ENCODE measurements at regions not wholly inside any gene's neighbourhood (a gene's known extent, or its start where the extent isn't known, plus 50 kb on each side); places are given as distances from the start of the nearest gene placed in this dataset.
A peak's percentile ranks its signal among the peaks of the same experiment; 100 is the strongest.

DNA sequence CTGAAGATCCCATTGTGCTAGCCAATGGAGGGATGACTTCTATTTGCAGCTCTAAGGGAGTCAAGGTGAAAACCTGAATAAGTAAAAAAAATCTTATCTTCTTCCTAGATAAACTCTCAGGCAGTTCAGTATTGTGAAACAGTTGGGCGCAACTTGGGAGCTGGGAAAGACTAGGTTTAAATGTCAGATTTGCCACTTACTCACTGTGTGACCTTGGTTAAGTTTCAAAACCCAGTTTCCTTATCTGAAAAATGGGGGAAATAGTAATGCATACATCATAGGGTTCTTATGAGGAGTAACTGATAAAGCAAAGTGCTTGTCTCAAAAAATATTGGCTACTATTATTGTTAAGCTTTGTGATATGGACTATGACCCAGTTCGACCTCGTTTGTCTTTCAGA is 88.8 kb downstream of the CD83 start:
- in situ Hi-C loops (cut with MboI; ENCODE audit: low pct_unique_long_range_greater_than_20kb, low sequenced_read_pairs, unreplicated experiment): loop anchor here (25.0 kb wide), 2 partner anchors 1031 to 1181 kb away; partner anchors contain the start of gene JARID2
- DNase-seq (ENCODE audit: low spot score): no peak
- TF ChIP-seq, protein P1, sequence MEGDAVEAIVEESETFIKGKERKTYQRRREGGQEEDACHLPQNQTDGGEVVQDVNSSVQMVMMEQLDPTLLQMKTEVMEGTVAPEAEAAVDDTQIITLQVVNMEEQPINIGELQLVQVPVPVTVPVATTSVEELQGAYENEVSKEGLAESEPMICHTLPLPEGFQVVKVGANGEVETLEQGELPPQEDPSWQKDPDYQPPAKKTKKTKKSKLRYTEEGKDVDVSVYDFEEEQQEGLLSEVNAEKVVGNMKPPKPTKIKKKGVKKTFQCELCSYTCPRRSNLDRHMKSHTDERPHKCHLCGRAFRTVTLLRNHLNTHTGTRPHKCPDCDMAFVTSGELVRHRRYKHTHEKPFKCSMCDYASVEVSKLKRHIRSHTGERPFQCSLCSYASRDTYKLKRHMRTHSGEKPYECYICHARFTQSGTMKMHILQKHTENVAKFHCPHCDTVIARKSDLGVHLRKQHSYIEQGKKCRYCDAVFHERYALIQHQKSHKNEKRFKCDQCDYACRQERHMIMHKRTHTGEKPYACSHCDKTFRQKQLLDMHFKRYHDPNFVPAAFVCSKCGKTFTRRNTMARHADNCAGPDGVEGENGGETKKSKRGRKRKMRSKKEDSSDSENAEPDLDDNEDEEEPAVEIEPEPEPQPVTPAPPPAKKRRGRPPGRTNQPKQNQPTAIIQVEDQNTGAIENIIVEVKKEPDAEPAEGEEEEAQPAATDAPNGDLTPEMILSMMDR (IDR thresholded peaks at IDR 0.05; ENCODE audit: extremely low read depth, insufficient read depth, missing control alignments): no peak

DNA sequence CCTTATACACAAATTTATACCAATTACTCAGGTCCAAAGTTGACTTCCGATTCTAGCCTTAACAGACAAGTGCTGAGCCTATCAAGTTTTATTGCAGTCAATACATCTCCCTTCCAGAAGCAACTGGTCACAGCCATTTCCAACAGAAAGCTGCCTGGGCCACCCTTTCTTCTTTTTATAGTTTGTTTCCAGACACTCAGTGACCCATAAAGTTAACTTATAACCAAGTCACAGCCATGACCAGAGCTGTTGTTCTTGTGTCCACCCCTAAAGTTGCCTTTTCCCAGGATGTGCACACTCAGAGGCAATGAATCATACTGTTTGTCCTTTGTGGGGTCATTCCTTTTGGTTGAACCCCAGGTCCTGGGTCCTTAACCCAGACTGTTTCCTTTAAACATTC is 89.9 kb downstream of the CD83 start:
- TF ChIP-seq, protein P1 (IDR thresholded peaks at IDR 0.05; ENCODE audit: extremely low read depth, insufficient read depth, missing control alignments): no peak
- in situ Hi-C loops (cut with MboI; ENCODE audit: low pct_unique_long_range_greater_than_20kb, low sequenced_read_pairs, unreplicated experiment): loop anchor here (25.0 kb wide), 2 partner anchors 1030 to 1180 kb away; partner anchors contain the start of gene JARID2
- DNase-seq (ENCODE audit: low spot score): no peak

DNA sequence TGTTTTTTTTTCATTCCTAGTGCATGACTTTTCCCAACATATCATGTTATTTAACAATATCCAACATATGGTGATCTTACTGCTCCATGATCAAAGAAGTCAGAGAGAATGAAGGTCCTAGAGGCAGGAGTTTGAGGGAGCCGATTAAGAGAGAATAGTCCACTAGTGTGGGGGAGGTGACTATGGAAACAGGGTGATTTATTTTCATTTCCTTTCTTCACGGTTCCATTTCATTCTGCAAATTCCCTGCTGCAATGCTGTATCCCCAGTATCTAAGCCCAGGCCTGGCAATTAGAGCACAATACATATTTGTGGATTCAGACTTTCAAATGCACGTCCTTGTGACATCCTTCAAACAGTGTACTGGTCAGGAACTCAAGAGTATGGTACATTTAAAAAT is 91.4 kb downstream of the CD83 start:
- TF ChIP-seq, protein P1 (IDR thresholded peaks at IDR 0.05; ENCODE audit: extremely low read depth, insufficient read depth, missing control alignments): no peak
- DNase-seq (ENCODE audit: low spot score): no peak
- in situ Hi-C loops (cut with MboI; ENCODE audit: low pct_unique_long_range_greater_than_20kb, low sequenced_read_pairs, unreplicated experiment): loop anchor here (25.0 kb wide), 2 partner anchors 1028 to 1178 kb away; partner anchors contain the start of gene JARID2

DNA sequence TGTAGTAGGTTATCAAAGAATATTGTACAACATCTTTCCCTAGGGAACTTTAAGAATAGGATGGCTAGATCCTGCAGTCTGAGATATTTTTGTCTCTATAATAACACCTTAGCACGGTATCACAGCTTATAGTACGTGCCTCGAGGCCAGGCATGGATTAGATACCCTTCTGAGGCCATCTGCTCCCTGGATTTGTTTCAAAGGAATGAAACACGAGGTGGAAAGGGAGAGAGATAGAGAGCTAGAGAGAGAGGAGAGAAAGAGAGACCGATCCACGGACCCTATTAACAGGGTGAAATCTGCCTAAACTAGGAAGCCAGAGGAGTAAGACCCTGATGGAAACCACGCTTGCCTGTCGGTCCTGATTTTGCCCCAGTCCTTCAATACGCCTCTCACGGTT is 92.5 kb downstream of the CD83 start:
- no peak for DNase-seq (ENCODE audit: low spot score)
- in situ Hi-C loops (cut with MboI; ENCODE audit: low pct_unique_long_range_greater_than_20kb, low sequenced_read_pairs, unreplicated experiment): loop anchor here (25.0 kb wide), 2 partner anchors 1027 to 1177 kb away; partner anchors contain the start of gene JARID2
- TF ChIP-seq, protein P1 (IDR thresholded peaks at IDR 0.05; ENCODE audit: extremely low read depth, insufficient read depth, missing control alignments): no peak

DNA sequence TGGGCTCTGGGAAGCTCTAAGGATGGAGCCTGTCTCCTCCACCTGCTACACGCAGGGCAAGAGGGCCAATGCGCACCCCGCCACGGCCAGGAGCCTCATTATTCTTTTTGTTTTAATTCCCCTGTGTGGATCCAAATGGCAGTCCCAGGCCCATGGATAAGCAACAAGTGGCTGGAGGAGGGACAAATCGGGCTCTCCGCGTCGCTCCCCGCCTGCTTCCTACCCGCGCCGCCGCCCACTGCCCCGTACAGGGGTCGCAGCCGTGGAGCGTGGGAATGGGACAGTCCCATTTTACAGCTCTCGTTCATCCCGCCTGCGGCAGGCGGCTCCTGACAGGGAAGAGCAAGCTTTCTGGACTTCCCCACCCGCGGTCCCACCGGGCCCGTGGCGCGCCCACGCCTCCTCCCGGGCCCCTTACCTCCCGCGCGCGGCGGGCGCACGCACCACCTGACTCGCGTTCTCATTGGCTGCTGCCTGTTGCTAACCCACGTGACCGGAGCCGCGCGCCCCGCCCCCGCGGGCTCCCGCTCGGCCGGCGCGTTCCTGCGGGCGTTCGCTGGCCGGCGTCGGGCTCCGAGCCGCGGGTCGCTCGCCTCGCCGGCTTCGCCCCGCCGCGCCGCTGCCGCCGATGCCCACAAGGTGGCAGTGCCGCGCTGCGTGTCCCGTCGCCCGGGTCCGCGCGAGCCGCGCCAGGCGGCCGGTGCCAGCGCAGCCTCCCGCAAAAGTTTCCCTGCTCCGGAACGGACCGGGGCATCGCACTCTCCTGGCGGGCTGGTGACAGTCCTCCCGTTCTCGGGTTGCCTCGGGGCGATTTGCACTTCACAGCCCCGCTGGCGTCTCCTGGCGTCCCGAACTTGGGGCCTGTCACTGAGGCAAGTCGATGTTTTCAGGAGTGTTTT is 93.3 kb downstream of the CD83 start:
- DNase-seq (ENCODE audit: low spot score): peak; percentile 99
- in situ Hi-C loops (cut with MboI; ENCODE audit: low pct_unique_long_range_greater_than_20kb, low sequenced_read_pairs, unreplicated experiment): loop anchor here (25.0 kb wide), 2 partner anchors 1026 to 1176 kb away; partner anchors contain the start of gene JARID2
- TF ChIP-seq, protein P1 (IDR thresholded peaks at IDR 0.05; ENCODE audit: extremely low read depth, insufficient read depth, missing control alignments): peak; percentile 96

DNA sequence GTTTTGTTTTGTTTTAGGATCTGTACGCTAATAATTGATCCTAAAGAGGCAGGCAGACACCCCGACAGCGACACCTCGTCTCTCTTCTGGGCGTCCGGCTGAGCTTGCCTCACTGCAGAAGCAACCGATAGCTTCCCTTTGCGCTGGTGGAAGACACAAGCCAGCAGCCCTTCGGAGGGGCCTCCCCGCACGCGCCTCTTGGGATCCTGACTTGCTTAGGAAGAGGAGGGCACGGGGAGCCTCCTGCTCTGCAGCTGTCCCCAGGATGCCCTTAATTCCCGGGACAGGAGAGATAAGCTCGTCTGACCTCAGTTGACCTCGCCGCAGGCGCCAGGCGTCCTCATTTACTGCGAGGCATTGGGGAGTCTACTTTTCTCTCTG is 94.0 kb downstream of the CD83 start:
- TF ChIP-seq, protein P1 (IDR thresholded peaks at IDR 0.05; ENCODE audit: extremely low read depth, insufficient read depth, missing control alignments): no peak
- in situ Hi-C loops (cut with MboI; ENCODE audit: low pct_unique_long_range_greater_than_20kb, low sequenced_read_pairs, unreplicated experiment): loop anchor here (25.0 kb wide), 2 partner anchors 1026 to 1176 kb away; partner anchors contain the start of gene JARID2
- peak; percentile 49 for DNase-seq (ENCODE audit: low spot score)

Measured in GM13977 (cell line).